ENCODE measurements at regions not wholly inside any gene's neighbourhood (a gene's known extent, or its start where the extent isn't known, plus 50 kb on each side); places are given as distances from the start of the nearest gene placed in this dataset.
A peak's percentile ranks its signal among the peaks of the same experiment; 100 is the strongest.
"Not testable (repeated sequence)": the region's sequence is repeated elsewhere in the genome, so short reads cannot be mapped to it uniquely, and the experiment has no call there.

- peak; percentile 88 for DNase-seq (ENCODE audit: low read depth)
Observed at GRCh38 chrX:9379697-9380551, 84.9 kb upstream of the TBL1X start.

DNA sequence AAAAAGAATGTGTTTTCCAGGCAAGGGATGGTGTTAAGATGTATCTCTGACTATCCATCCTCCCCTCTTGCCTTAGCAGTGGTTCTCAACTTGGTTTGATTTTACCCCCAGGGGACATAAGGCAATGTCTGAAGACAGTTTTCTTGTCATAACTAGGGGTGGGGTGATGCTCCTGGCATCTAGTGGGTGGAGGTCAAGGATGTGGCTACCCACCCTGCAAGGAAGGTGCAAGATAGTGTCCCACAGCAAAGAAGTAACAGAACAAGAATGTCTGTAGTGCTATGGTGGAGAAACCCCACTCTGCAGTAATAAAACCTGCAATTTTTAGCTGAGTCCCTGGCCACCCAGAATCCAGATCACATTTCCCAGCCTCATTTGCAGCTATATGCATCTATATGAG is 81.2 kb upstream of the TBL1X start:
- no peak for DNase-seq (ENCODE audit: low read depth)

DNA sequence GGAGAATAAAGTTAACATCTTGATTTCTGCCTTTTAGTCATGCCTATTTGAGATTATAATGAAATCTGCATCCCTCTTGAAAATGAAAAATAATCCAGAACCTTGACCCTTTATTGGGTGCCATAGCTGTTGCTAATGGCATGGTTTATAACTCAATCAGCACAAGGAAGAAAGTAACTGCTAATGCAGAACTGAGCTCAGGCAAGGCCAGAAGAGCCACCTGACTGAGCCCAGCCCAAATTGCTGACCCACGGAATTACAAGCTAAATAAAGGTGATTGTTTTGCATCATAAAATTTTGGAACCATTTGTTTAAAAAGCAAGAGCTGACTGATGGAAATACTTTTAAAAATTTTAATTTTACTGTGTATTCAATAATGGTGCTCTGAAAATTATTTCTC is 76.4 kb upstream of the TBL1X start:
- DNase-seq (ENCODE audit: low read depth) = no peak

- peak; percentile 57 for DNase-seq (ENCODE audit: low read depth)
Observed at GRCh38 chrX:9390121-9390520, 74.7 kb upstream of the TBL1X start.

- DNase-seq (ENCODE audit: low read depth) = no peak
Observed at GRCh38 chrX:9390693-9391368, 74.0 kb upstream of the TBL1X start.

DNA sequence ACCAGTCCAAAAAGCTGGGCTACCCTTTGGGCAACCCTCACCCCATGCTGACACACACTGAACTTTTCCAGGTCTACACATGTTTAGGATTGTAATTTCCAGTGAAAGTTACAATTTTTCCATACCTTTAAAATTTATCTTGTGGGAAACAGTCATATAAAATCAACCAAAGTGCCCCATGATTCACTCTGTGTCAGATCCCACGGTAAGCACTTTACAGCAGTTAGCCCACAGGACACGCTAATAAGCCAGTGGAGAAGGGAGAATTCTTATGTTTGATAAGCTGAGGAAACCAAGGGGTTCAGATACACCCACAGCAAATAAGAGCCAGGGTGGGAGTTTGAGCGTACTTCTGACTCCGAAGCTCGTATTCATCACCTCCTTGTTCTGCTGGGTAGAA is 72.4 kb upstream of the TBL1X start:
- DNase-seq (ENCODE audit: low read depth) = peak; percentile 36

- DNase-seq (ENCODE audit: low read depth) = no peak
Observed at GRCh38 chrX:9393571-9393970, 71.3 kb upstream of the TBL1X start.

DNA sequence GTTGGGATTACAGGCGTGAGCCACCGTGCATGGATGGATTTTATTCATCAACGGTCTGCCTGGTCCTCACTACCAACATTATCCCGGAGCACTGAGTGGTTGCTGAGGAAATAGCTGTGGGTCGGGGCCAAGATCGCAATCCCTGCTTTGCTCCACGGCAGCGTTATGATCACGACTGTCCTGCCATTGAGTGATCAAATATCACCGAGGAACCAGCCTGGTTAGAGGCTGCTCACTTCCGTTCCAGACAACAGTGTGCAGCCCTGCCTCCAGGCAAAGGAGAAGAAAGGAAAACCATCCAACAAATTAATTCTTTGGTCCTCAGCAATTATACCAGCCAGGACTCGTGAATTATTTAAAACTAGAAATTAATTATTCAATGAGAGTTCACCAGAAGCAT is 70.6 kb upstream of the TBL1X start:
- no peak for DNase-seq (ENCODE audit: low read depth)

DNA sequence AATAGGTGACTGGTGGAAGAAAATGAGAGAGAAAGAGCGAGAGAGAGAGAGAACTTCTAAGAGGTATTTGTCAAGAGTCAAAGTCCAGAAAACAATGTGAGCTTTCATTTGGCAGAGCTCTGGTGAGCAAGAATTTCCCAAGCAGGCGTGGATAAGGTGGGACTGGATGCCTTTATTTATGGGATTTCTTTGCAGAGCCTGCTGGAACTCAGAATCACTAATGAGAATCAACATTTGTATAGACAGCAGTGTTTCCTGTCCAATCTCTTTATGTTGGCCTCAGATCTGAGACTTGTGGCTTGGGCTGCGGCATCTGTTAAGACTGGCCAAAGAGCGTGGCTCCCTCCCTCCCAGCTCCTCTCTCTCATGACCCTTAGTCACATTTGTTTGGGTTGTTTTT is 67.9 kb upstream of the TBL1X start:
- peak; percentile 60 for DNase-seq (ENCODE audit: low read depth)

DNA sequence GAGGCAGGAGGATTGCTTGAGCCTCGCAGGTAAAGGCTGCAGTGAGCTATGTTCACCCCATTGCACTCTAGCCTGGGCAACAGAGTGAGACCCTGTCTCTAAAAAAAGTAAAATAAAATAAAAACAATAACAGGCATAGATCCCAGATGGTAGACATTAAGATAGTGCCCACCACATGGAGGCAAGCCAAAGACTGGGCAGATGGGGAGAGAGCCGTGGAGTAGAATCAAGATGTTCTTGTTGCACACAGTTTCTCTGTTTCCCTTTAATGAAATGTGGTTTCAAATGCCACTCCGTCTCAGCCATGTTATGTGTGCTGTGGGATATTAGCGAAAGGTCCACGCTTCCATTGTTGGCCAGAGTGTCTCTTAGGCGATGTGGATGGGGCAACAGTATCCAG is 63.8 kb upstream of the TBL1X start:
- DNase-seq (ENCODE audit: low read depth) = no peak

- DNase-seq (ENCODE audit: low read depth) = no peak
Observed at GRCh38 chrX:9403374-9403773, 61.5 kb upstream of the TBL1X start.

GRCh38 chrX:9405635-9406034 is 59.2 kb upstream of the TBL1X start:
- not testable (repeated sequence) for DNase-seq (ENCODE audit: low read depth)

- not testable (repeated sequence) for DNase-seq (ENCODE audit: low read depth)
Observed at GRCh38 chrX:9410889-9411288, 54.0 kb upstream of the TBL1X start.

- DNase-seq (ENCODE audit: low read depth) = not testable (repeated sequence)
Observed at GRCh38 chrX:9411682-9412081, 53.2 kb upstream of the TBL1X start.

- DNase-seq (ENCODE audit: low read depth) = no peak
Observed at GRCh38 chrX:9414416-9414815, 50.4 kb upstream of the TBL1X start.
